Loucy (cell line): ENCODE measurements at regions not wholly inside any gene's neighbourhood (a gene's known extent, or its start where the extent isn't known, plus 50 kb on each side); places are given as distances from the start of the nearest gene placed in this dataset.

Source experiments
- H2AFZ ChIP-seq: fragments of 200-600 bp; sonication (generic); 2 replicates; pipeline ENCODE4 v1.6.0; 2016; ENCODE audit warnings: antibody characterized with exemption, mild to moderate bottlenecking, low read length, moderate library complexity
- H3F3A ChIP-seq: fragments of 200-600 bp; 2 replicates; pipeline ENCODE4 v1.6.0; 2016; ENCODE audit warnings: antibody characterized with exemption, low read depth, mild to moderate bottlenecking
- H3K27me3 ChIP-seq: fragments of 200-600 bp; sonication (generic); 2 replicates; pipeline ENCODE4 v1.6.1; 2014; ENCODE audit warnings: low read length, mild to moderate bottlenecking; ENCODE audit not compliant: insufficient read depth, poor library complexity, severe bottlenecking
- H3K36me3 ChIP-seq: fragments of 200-600 bp; sonication (generic); 2 replicates; pipeline ENCODE4 v1.6.1; 2016; ENCODE audit warnings: low read length; ENCODE audit not compliant: insufficient read depth
- H3K4me1 ChIP-seq: fragments of 200-600 bp; sonication (generic); 2 replicates; pipeline ENCODE4 v1.5.1; 2014; ENCODE audit warnings: low read length, mild to moderate bottlenecking; ENCODE audit not compliant: insufficient read depth, poor library complexity, severe bottlenecking
- H3K4me2 ChIP-seq: fragments of 200-600 bp; sonication (generic); 2 replicates; pipeline ENCODE4 v1.6.0; 2014; ENCODE audit warnings: antibody characterized with exemption, low read length, low read depth, mild to moderate bottlenecking; ENCODE audit not compliant: poor library complexity, severe bottlenecking
- H3K4me3 ChIP-seq: fragments of 200-600 bp; sonication (generic); 2 replicates; pipeline ENCODE4 v1.5.1; 2014; ENCODE audit warnings: low read length, mild to moderate bottlenecking, mixed read lengths; ENCODE audit not compliant: poor library complexity, severe bottlenecking
- H3K79me2 ChIP-seq: fragments of 200-600 bp; sonication (generic); 2 replicates; pipeline ENCODE4 v1.6.1; 2014; ENCODE audit warnings: low read length; ENCODE audit not compliant: insufficient read depth
- H3K9ac ChIP-seq: fragments of 200-600 bp; sonication (generic); 2 replicates; pipeline ENCODE4 v1.6.0; 2014; ENCODE audit warnings: mild to moderate bottlenecking, low read depth, low read length, moderate library complexity; ENCODE audit not compliant: poor library complexity, severe bottlenecking
- H3K9me2 ChIP-seq: fragments of 200-600 bp; sonication (generic); replicated peaks from 2 replicates; pipeline ENCODE4 v1.6.1; 2016; ENCODE audit warnings: low read depth, low read length, mixed read lengths
- H3K9me3 ChIP-seq: fragments of 200-600 bp; sonication (generic); 2 replicates; pipeline ENCODE4 v1.6.1; 2014; ENCODE audit warnings: mild to moderate bottlenecking, antibody characterized with exemption, low read length, low read depth; ENCODE audit not compliant: insufficient read depth
- H4K20me1 ChIP-seq: fragments of 200-600 bp; sonication (generic); 2 replicates; pipeline ENCODE4 v1.6.0; 2014; ENCODE audit warnings: antibody characterized with exemption, low read length, mild to moderate bottlenecking; ENCODE audit not compliant: insufficient read depth, poor library complexity, severe bottlenecking
- EZH2phosphoT487 ChIP-seq: fragments of 200-600 bp; IDR thresholded peaks from 2 replicates; pipeline ENCODE4 v1.6.1; 2018; ENCODE audit warnings: antibody characterized with exemption, mild to moderate bottlenecking, moderate library complexity, borderline replicate concordance
- TF ChIP-seq, protein P1 (sequence below): fragments of 200-600 bp; sonication (generic); conservative IDR thresholded peaks from 2 replicates; pipeline ENCODE4 v1.5.1; 2014; ENCODE audit warnings: mild to moderate bottlenecking, antibody characterized with exemption, low read length

DNA sequence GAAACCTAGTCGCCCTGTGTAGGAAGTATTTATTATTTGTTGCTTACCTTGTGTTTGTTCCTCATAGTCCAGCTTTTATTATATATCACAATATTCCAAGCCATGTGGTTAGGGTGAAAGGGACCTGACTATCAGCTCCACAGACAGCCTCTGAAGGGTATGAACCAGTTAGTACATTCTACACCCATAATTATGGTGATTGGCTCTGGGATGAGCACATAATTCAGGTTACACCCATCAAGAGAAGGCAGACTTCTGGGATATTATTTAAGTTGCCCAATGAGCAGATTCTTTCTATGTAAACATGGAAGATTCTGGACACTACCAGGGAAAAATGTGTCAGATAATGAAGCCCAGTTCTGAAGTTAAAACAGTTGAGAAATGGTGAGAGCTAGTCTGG is 168.0 kb downstream of the KIF4B start:
- no peaks in the 10 kb centered on the region for H3K79me2 ChIP-seq
- H3K9me3 ChIP-seq: no peaks in the 10 kb centered on the region
- H3K9ac ChIP-seq: no peak overlapping the region
- no peak overlapping the region for H2AFZ ChIP-seq
- H3K4me1 ChIP-seq: no peaks in the 10 kb centered on the region
- H3K4me2 ChIP-seq: no peak overlapping the region
- no peaks in the 10 kb centered on the region for H3K36me3 ChIP-seq
- H3K4me3 ChIP-seq: no peak overlapping the region
- no peaks in the 10 kb centered on the region for H3F3A ChIP-seq
- TF ChIP-seq, protein P1, sequence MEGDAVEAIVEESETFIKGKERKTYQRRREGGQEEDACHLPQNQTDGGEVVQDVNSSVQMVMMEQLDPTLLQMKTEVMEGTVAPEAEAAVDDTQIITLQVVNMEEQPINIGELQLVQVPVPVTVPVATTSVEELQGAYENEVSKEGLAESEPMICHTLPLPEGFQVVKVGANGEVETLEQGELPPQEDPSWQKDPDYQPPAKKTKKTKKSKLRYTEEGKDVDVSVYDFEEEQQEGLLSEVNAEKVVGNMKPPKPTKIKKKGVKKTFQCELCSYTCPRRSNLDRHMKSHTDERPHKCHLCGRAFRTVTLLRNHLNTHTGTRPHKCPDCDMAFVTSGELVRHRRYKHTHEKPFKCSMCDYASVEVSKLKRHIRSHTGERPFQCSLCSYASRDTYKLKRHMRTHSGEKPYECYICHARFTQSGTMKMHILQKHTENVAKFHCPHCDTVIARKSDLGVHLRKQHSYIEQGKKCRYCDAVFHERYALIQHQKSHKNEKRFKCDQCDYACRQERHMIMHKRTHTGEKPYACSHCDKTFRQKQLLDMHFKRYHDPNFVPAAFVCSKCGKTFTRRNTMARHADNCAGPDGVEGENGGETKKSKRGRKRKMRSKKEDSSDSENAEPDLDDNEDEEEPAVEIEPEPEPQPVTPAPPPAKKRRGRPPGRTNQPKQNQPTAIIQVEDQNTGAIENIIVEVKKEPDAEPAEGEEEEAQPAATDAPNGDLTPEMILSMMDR: no peak
- no peak for TF ChIP-seq EZH2phosphoT487
- H3K27me3 ChIP-seq: no peaks in the 10 kb centered on the region
- H4K20me1 ChIP-seq: no peaks in the 10 kb centered on the region
- no peaks in the 10 kb centered on the region for H3K9me2 ChIP-seq

DNA sequence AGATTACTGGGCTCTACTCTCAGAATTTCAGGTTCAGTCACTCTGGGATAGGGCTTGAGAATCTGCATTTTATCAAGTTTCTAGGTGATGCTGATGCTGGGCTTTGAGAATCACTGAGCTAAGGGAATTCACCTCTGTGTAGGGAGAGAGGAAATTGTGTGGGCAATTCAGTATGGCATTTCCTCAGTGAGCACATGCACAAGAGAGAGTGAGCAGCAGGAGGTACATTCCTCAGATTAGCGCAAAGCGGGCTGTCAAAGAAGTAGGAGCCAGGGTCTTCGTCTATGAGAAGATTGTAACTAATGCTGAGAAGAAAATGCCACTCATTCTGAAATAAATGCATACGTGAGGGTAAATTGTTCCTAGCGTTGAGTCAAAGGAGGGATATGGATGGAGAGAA is 175.9 kb downstream of the KIF4B start:
- Histone ChIP-seq H3K36me3 (no peaks in the 10 kb centered on the region), H3K9me3 (no peaks in the 10 kb centered on the region), H3F3A (no peaks in the 10 kb centered on the region), H3K4me1 (peaks cover 11% of the 10 kb centered on the region), H3K9ac (no peak overlapping the region), H4K20me1 (no peaks in the 10 kb centered on the region), H3K27me3 (no peaks in the 10 kb centered on the region), H3K9me2 (no peaks in the 10 kb centered on the region), H3K4me2 (no peak overlapping the region), H3K4me3 (no peak overlapping the region), H2AFZ (no peak overlapping the region), H3K79me2 (no peaks in the 10 kb centered on the region)
- TF ChIP-seq, protein P1: no peak
- TF ChIP-seq EZH2phosphoT487: no peak

DNA sequence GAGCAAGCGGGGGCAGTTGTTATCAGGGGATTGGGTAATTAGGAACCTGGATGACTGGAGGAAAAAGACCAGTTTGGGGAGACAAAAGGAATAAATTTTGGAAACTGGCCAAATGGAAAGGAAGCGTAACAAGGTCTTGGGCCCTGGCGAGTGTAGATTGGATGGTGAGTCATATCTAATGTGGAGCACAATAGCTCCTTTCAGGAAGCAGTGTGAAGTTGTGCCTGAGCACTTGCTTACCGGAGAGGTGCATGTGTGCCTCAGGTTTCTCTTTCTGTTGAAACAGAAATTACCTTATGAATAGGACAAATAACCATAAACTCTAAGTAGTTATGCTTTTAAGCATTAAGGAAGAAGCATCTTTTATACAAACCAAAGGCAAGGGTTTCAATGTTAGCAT is 176.4 kb downstream of the KIF4B start:
- no peaks in the 10 kb centered on the region for H3K79me2 ChIP-seq
- no peak overlapping the region for H2AFZ ChIP-seq
- H3F3A ChIP-seq: no peaks in the 10 kb centered on the region
- H3K9ac ChIP-seq: no peak overlapping the region
- H4K20me1 ChIP-seq: no peaks in the 10 kb centered on the region
- no peaks in the 10 kb centered on the region for H3K36me3 ChIP-seq
- H3K27me3 ChIP-seq: no peaks in the 10 kb centered on the region
- H3K4me1 ChIP-seq: peaks cover 11% of the 10 kb centered on the region
- H3K4me2 ChIP-seq: no peak overlapping the region
- no peak for TF ChIP-seq EZH2phosphoT487
- TF ChIP-seq, protein P1: no peak
- no peaks in the 10 kb centered on the region for H3K9me3 ChIP-seq
- no peaks in the 10 kb centered on the region for H3K9me2 ChIP-seq
- H3K4me3 ChIP-seq: no peak overlapping the region
